ENCODE measurements at regions not wholly inside any gene's neighbourhood (a gene's known extent, or its start where the extent isn't known, plus 50 kb on each side); places are given as distances from the start of the nearest gene placed in this dataset.

- TF ChIP-seq TAF1 (IDR thresholded peaks at IDR 0.05; ENCODE audit: low read depth) (no peak), YY1 (IDR thresholded peaks at IDR 0.05; ENCODE audit: low read depth) (no peak)
- TF ChIP-seq, protein P1, sequence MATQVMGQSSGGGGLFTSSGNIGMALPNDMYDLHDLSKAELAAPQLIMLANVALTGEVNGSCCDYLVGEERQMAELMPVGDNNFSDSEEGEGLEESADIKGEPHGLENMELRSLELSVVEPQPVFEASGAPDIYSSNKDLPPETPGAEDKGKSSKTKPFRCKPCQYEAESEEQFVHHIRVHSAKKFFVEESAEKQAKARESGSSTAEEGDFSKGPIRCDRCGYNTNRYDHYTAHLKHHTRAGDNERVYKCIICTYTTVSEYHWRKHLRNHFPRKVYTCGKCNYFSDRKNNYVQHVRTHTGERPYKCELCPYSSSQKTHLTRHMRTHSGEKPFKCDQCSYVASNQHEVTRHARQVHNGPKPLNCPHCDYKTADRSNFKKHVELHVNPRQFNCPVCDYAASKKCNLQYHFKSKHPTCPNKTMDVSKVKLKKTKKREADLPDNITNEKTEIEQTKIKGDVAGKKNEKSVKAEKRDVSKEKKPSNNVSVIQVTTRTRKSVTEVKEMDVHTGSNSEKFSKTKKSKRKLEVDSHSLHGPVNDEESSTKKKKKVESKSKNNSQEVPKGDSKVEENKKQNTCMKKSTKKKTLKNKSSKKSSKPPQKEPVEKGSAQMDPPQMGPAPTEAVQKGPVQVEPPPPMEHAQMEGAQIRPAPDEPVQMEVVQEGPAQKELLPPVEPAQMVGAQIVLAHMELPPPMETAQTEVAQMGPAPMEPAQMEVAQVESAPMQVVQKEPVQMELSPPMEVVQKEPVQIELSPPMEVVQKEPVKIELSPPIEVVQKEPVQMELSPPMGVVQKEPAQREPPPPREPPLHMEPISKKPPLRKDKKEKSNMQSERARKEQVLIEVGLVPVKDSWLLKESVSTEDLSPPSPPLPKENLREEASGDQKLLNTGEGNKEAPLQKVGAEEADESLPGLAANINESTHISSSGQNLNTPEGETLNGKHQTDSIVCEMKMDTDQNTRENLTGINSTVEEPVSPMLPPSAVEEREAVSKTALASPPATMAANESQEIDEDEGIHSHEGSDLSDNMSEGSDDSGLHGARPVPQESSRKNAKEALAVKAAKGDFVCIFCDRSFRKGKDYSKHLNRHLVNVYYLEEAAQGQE (IDR thresholded peaks at IDR 0.05; ENCODE audit: low read depth), result no peak
Observed at GRCh38 chr9:17059465-17059864, 75.4 kb upstream of the CNTLN start.
